Mucosa of descending colon (tissue), 3 donors: ENCODE measurements at regions not wholly inside any gene's neighbourhood (a gene's known extent, or its start where the extent isn't known, plus 50 kb on each side); places are given as distances from the start of the nearest gene placed in this dataset.
A peak's percentile ranks its signal among the peaks of the same experiment; 100 is the strongest.

Experiments used
- ATAC-seq: fragments of 200-7000 bp; cut with Tn5 transposase; one replicate; pipeline ENCODE4 v1.9.1; 2020; ENCODE audit warnings: mild to moderate bottlenecking, moderate library complexity
- DNase-seq, 3 donors: peaks; one replicate each; pipeline ENCODE4 v3.0.0-alpha.2; 2020
- H3K36me3 ChIP-seq: fragments of 200-600 bp; one replicate; pipeline ENCODE4 v1.8.0; 2021; ENCODE audit warnings: low read depth, mild to moderate bottlenecking
- H3K4me1 ChIP-seq: fragments of 200-600 bp; one replicate; pipeline ENCODE4 v1.8.0; 2021; ENCODE audit warnings: low read depth, mild to moderate bottlenecking
- H3K4me3 ChIP-seq: fragments of 200-600 bp; one replicate; pipeline ENCODE4 v1.8.0; 2021; ENCODE audit warnings: mild to moderate bottlenecking
- H3K9me3 ChIP-seq: fragments of 200-600 bp; one replicate; pipeline ENCODE4 v1.8.0; 2021; ENCODE audit warnings: mild to moderate bottlenecking
- CTCF ChIP-seq: fragments of 200-600 bp; IDR thresholded peaks from one replicate; pipeline ENCODE4 v1.8.0; 2022; ENCODE audit warnings: antibody characterized with exemption, mild to moderate bottlenecking
- intact Hi-C, 2 donors: fragments of 100-400 bp; cut with DNase I in 1 of 2; cut with micrococcal nuclease in 1 of 2; formaldehyde crosslinking; loops; one replicate each; pipeline versions ENCODE4 v1.11.0 to v1.11.1; 2022; cut with DNase I, micrococcal nuclease
- donor health status: DM: no; HTN: no; CAD: no; lungs with moderate emphysema.
- donor health status: DM: no; HTN: no; CAD: no.
- donor health status: DM: no; HTN: yes; CAD: no.

- Histone ChIP-seq H3K9me3 (no peaks in the 10 kb centered on the region), H3K4me3 (no peak overlapping the region), H3K4me1 (peaks cover 27% of the 10 kb centered on the region), H3K36me3 (no peaks in the 10 kb centered on the region)
- DNase-seq: no peak
- intact Hi-C loops: no loop called here
- no peak for ATAC-seq
- TF ChIP-seq CTCF: no peak
Observed at GRCh38 chr13:73171926-73172325, 113.1 kb downstream of the KLF5 start.

GRCh38 chr13:73171271-73171682, 112.5 kb downstream of the KLF5 start:
- no peak for TF ChIP-seq CTCF
- intact Hi-C loops: no loop called here
- peak in 1 of 3 donors; percentile 87 for DNase-seq
- peak; percentile 88 for ATAC-seq
- no peaks in the 10 kb centered on the region for H3K9me3 ChIP-seq
- no peak overlapping the region for H3K4me3 ChIP-seq
- H3K4me1 ChIP-seq: peaks cover 27% of the 10 kb centered on the region
- no peaks in the 10 kb centered on the region for H3K36me3 ChIP-seq

GRCh38 chr13:73169971-73170370, 111.2 kb downstream of the KLF5 start:
- Histone ChIP-seq H3K36me3 (no peaks in the 10 kb centered on the region), H3K4me1 (peaks cover 27% of the 10 kb centered on the region), H3K9me3 (no peaks in the 10 kb centered on the region), H3K4me3 (no peak overlapping the region)
- intact Hi-C loops: no loop called here
- no peak for TF ChIP-seq CTCF
- ATAC-seq: peak; percentile 29
- DNase-seq: no peak

GRCh38 chr13:73168953-73169401, 110.2 kb downstream of the KLF5 start:
- Histone ChIP-seq H3K9me3 (no peaks in the 10 kb centered on the region), H3K4me3 (no peak overlapping the region), H3K36me3 (no peaks in the 10 kb centered on the region), H3K4me1 (peaks cover 27% of the 10 kb centered on the region)
- TF ChIP-seq CTCF: no peak
- DNase-seq: peak in 2 of 3 donors; percentile 48 to 53
- ATAC-seq: peak; percentile 24
- intact Hi-C loops: no loop called here

- H3K4me3 ChIP-seq: no peak overlapping the region
- no peaks in the 10 kb centered on the region for H3K36me3 ChIP-seq
- TF ChIP-seq CTCF: no peak
- ATAC-seq: peak; percentile 4
- intact Hi-C loops: no loop called here
- no peaks in the 10 kb centered on the region for H3K9me3 ChIP-seq
- peaks cover 27% of the 10 kb centered on the region for H3K4me1 ChIP-seq
- DNase-seq: no peak
Observed at GRCh38 chr13:73168226-73168952, 109.6 kb downstream of the KLF5 start.
